HepG2 (cell line): ENCODE measurements at regions not wholly inside any gene's neighbourhood (a gene's known extent, or its start where the extent isn't known, plus 50 kb on each side); places are given as distances from the start of the nearest gene placed in this dataset.

ENCODE experiments used
- AKAP8 ChIP-seq: sonication (generic); formaldehyde crosslinking; IDR thresholded peaks from 2 replicates; pipeline ENCODE4 v1.5.1; 2020; ENCODE audit warnings: mild to moderate bottlenecking, missing genetic modification reagents
- CBX1 ChIP-seq: IDR thresholded peaks from one replicate; pipeline ENCODE4 v1.6.1; 2016; ENCODE audit warnings: antibody characterized with exemption, low read depth
- CREM ChIP-seq, 2 experiments: sonication (generic) in 1 of 2; formaldehyde crosslinking in 1 of 2; IDR thresholded peaks; 2 replicates each; pipeline versions ENCODE4 v1.4.0 to v1.6.1; 2016 to 2020; ENCODE audit warnings: antibody characterized with exemption in 1 of 2, mild to moderate bottlenecking in 1 of 2, missing genetic modification reagents in 1 of 2
- DR1 ChIP-seq: sonication (generic); formaldehyde crosslinking; IDR thresholded peaks from 2 replicates; pipeline ENCODE4 v1.8.0; 2021; ENCODE audit warnings: mild to moderate bottlenecking, missing genetic modification reagents, inconsistent platforms
- HDAC2 ChIP-seq: sonication (generic); formaldehyde crosslinking; IDR thresholded peaks from 2 replicates; pipeline ENCODE4 v1.4.0; 2020; ENCODE audit warnings: missing genetic modification reagents
- KLF6 ChIP-seq: IDR thresholded peaks from 2 replicates; pipeline ENCODE4 v1.8.0; 2016; ENCODE audit warnings: missing biosample characterization, missing genetic modification reagents
- PCBP1 ChIP-seq: fragments of 200-400 bp; formaldehyde crosslinking; IDR thresholded peaks from 2 replicates; pipeline ENCODE4 v1.6.1; 2017; ENCODE audit warnings: mild to moderate bottlenecking, low read depth, low read length, borderline replicate concordance
- POGZ ChIP-seq: sonication (generic); formaldehyde crosslinking; IDR thresholded peaks from 2 replicates; pipeline ENCODE4 v1.4.0; 2020; ENCODE audit warnings: mild to moderate bottlenecking, missing genetic modification reagents
- XBP1 ChIP-seq: sonication (generic); formaldehyde crosslinking; IDR thresholded peaks from 2 replicates; pipeline ENCODE4 v1.5.0; 2020; ENCODE audit warnings: missing genetic modification reagents
- ZFP90 ChIP-seq: sonication (generic); formaldehyde crosslinking; IDR thresholded peaks from 2 replicates; pipeline ENCODE4 v1.8.0; 2022; ENCODE audit warnings: missing genetic modification reagents, mild to moderate bottlenecking, inconsistent platforms, borderline replicate concordance
- ZMYM4 ChIP-seq: sonication (generic); formaldehyde crosslinking; IDR thresholded peaks from 2 replicates; pipeline ENCODE4 v1.8.1; 2023; ENCODE audit warnings: mild to moderate bottlenecking, missing genetic modification reagents
- ZNF20 ChIP-seq: sonication (generic); formaldehyde crosslinking; IDR thresholded peaks from 2 replicates; pipeline ENCODE4 v1.4.0; 2020; ENCODE audit warnings: mild to moderate bottlenecking, moderate library complexity, missing genetic modification reagents
- ZNF549 ChIP-seq: sonication (generic); formaldehyde crosslinking; IDR thresholded peaks from 2 replicates; pipeline ENCODE4 v1.5.0; 2020; ENCODE audit warnings: missing genetic modification reagents
- ZNF747 ChIP-seq: sonication (generic); formaldehyde crosslinking; IDR thresholded peaks from 2 replicates; pipeline ENCODE4 v1.8.1; 2023; ENCODE audit warnings: missing genetic modification reagents, mild to moderate bottlenecking, borderline replicate concordance
- ZNF891 ChIP-seq: sonication (generic); formaldehyde crosslinking; IDR thresholded peaks from 2 replicates; pipeline ENCODE4 v1.5.0; 2020; ENCODE audit warnings: mild to moderate bottlenecking, missing genetic modification reagents
- TF ChIP-seq, protein P1 (sequence below): sonication (generic); formaldehyde crosslinking; IDR thresholded peaks from one replicate; pipeline ENCODE4 v1.5.1; 2020; ENCODE audit warnings: mild to moderate bottlenecking, missing genetic modification reagents; ENCODE audit errors: not compliant biosample characterization
- TF ChIP-seq, protein P2 (sequence below): sonication (generic); formaldehyde crosslinking; IDR thresholded peaks from 2 replicates; pipeline ENCODE4 v1.5.0; 2020; ENCODE audit warnings: missing genetic modification reagents, mild to moderate bottlenecking, borderline replicate concordance
- TF ChIP-seq, protein P3 (sequence below): fragments of 450-650 bp; IDR thresholded peaks from 2 replicates; pipeline ENCODE4 v1.6.1; 2017
- TF ChIP-seq, protein P4 (sequence below): sonication (generic); formaldehyde crosslinking; IDR thresholded peaks from 2 replicates; pipeline ENCODE4 v1.5.0; 2020; ENCODE audit warnings: mild to moderate bottlenecking, missing genetic modification reagents

DNA sequence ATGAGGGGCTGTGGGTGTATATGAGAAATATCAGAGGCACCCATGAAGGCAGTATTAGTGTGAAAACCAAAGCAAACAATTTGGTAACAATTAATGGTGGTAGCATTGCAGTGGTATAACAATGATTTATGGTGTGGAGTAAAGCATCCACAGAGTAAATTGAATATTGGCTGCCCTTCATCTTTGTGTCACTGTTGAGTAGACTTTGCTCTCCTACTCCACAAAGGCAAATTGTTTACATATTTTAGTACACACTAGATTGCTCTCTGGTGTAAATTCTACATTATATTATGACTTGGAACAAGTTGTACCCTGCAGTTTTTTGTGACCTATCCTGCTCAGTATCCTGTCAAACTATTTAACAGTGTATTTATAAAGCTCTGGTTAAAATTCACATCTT lies 455.5 kb upstream of the RORB start (continued):
- TF ChIP-seq, protein P1, sequence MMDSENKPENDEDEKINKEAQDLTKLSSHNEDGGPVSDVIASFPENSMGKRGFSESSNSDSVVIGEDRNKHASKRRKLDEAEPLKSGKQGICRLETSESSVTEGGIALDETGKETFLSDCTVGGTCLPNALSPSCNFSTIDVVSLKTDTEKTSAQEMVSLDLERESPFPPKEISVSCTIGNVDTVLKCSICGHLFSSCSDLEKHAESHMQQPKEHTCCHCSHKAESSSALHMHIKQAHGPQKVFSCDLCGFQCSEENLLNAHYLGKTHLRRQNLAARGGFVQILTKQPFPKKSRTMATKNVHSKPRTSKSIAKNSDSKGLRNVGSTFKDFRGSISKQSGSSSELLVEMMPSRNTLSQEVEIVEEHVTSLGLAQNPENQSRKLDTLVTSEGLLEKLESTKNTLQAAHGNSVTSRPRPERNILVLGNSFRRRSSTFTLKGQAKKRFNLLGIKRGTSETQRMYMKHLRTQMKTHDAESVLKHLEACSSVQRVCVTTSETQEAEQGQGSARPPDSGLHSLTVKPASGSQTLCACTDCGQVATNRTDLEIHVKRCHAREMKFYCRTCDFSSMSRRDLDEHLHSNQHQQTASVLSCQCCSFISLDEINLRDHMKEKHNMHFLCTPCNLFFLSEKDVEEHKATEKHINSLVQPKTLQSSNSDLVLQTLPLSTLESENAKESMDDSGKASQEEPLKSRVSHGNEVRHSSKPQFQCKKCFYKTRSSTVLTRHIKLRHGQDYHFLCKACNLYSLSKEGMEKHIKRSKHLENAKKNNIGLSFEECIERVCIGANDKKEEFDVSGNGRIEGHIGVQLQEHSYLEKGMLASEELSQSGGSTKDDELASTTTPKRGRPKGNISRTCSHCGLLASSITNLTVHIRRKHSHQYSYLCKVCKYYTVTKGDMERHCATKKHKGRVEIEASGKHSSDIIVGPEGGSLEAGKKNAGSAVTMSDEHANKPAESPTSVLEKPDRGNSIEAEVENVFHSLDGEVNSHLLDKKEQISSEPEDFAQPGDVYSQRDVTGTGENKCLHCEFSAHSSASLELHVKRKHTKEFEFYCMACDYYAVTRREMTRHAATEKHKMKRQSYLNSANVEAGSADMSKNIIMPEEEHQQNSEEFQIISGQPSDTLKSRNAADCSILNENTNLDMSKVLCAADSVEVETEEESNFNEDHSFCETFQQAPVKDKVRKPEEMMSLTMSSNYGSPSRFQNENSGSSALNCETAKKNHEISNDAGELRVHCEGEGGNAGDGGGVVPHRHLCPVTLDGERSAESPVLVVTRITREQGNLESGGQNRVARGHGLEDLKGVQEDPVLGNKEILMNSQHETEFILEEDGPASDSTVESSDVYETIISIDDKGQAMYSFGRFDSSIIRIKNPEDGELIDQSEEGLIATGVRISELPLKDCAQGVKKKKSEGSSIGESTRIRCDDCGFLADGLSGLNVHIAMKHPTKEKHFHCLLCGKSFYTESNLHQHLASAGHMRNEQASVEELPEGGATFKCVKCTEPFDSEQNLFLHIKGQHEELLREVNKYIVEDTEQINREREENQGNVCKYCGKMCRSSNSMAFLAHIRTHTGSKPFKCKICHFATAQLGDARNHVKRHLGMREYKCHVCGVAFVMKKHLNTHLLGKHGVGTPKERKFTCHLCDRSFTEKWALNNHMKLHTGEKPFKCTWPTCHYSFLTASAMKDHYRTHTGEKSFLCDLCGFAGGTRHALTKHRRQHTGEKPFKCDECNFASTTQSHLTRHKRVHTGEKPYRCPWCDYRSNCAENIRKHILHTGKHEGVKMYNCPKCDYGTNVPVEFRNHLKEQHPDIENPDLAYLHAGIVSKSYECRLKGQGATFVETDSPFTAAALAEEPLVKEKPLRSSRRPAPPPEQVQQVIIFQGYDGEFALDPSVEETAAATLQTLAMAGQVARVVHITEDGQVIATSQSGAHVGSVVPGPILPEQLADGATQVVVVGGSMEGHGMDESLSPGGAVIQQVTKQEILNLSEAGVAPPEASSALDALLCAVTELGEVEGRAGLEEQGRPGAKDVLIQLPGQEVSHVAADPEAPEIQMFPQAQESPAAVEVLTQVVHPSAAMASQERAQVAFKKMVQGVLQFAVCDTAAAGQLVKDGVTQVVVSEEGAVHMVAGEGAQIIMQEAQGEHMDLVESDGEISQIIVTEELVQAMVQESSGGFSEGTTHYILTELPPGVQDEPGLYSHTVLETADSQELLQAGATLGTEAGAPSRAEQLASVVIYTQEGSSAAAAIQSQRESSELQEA (CRISPR knock-in tag): no peak
- TF ChIP-seq ZNF891 (CRISPR knock-in tag) (no peak), HDAC2 (CRISPR knock-in tag) (no peak), CREM (IDR thresholded peaks at IDR 0.05) (0 out of 2 replicates have a peak, but pooled peaks have one; percentile 5), CREM (CRISPR knock-in tag; IDR thresholded peaks at IDR 0.05) (no peak), AKAP8 (CRISPR knock-in tag) (no peak), POGZ (CRISPR knock-in tag) (peak; percentile 46; the same call in 1 of the 2 replicates), CBX1 (no peak), DR1 (CRISPR knock-in tag) (no peak), ZNF747 (CRISPR knock-in tag) (no peak), ZMYM4 (no peak), ZNF549 (no peak), ZFP90 (CRISPR knock-in tag) (no peak), XBP1 (CRISPR knock-in tag) (no peak), KLF6 (CRISPR knock-in tag) (no peak), PCBP1 (no peak), ZNF20 (no peak)
- TF ChIP-seq, protein P2, sequence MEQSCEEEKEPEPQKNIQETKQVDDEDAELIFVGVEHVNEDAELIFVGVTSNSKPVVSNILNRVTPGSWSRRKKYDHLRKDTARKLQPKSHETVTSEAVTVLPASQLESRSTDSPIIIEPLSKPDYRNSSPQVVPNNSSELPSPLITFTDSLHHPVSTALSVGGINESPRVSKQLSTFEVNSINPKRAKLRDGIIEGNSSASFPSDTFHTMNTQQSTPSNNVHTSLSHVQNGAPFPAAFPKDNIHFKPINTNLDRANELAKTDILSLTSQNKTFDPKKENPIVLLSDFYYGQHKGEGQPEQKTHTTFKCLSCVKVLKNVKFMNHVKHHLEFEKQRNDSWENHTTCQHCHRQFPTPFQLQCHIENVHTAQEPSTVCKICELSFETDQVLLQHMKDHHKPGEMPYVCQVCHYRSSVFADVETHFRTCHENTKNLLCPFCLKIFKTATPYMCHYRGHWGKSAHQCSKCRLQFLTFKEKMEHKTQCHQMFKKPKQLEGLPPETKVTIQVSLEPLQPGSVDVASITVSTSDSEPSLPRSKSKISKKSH (CRISPR knock-in tag): no peak
- TF ChIP-seq, protein P3, sequence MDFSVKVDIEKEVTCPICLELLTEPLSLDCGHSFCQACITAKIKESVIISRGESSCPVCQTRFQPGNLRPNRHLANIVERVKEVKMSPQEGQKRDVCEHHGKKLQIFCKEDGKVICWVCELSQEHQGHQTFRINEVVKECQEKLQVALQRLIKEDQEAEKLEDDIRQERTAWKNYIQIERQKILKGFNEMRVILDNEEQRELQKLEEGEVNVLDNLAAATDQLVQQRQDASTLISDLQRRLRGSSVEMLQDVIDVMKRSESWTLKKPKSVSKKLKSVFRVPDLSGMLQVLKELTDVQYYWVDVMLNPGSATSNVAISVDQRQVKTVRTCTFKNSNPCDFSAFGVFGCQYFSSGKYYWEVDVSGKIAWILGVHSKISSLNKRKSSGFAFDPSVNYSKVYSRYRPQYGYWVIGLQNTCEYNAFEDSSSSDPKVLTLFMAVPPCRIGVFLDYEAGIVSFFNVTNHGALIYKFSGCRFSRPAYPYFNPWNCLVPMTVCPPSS: no peak
- TF ChIP-seq, protein P4, sequence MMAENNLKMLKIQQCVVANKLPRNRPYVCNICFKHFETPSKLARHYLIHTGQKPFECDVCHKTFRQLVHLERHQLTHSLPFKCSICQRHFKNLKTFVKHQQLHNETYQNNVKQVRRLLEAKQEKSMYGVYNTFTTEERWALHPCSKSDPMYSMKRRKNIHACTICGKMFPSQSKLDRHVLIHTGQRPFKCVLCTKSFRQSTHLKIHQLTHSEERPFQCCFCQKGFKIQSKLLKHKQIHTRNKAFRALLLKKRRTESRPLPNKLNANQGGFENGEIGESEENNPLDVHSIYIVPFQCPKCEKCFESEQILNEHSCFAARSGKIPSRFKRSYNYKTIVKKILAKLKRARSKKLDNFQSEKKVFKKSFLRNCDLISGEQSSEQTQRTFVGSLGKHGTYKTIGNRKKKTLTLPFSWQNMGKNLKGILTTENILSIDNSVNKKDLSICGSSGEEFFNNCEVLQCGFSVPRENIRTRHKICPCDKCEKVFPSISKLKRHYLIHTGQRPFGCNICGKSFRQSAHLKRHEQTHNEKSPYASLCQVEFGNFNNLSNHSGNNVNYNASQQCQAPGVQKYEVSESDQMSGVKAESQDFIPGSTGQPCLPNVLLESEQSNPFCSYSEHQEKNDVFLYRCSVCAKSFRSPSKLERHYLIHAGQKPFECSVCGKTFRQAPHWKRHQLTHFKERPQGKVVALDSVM: no peak
